HG02884 (cell line): ENCODE measurements at regions not wholly inside any gene's neighbourhood (a gene's known extent, or its start where the extent isn't known, plus 50 kb on each side); places are given as distances from the start of the nearest gene placed in this dataset.

ENCODE experiments used
- ATAC-seq: cut with Tn5 transposase; IDR thresholded peaks from one replicate; pipeline ENCODE4 v1.9.1; 2021; ENCODE audit warnings: mild to moderate bottlenecking, moderate library complexity; ENCODE audit not compliant: unreplicated experiment

- no peak for ATAC-seq
Observed at GRCh38 chr6:98779618-98780017, 54.8 kb upstream of the POU3F2 start.

- ATAC-seq = no peak
Observed at GRCh38 chr6:98782772-98783171, 51.6 kb upstream of the POU3F2 start.

GRCh38 chr6:98783578-98783977 lies 50.8 kb upstream of the POU3F2 start:
- ATAC-seq = no peak
